A549 (cell line): ENCODE measurements at regions not wholly inside any gene's neighbourhood (a gene's known extent, or its start where the extent isn't known, plus 50 kb on each side); places are given as distances from the start of the nearest gene placed in this dataset.

Source experiments
- CEBPB ChIP-seq, 2 experiments: fragments of >200 bp in 1 of 2; sonication (Bioruptor Twin) in 1 of 2; formaldehyde crosslinking in 1 of 2; IDR thresholded peaks; 2 replicates each; pipeline ENCODE4 v1.6.1; 2012 to 2016
- E2F6 ChIP-seq: IDR thresholded peaks from 2 replicates; pipeline ENCODE4 v1.6.1; 2012; ENCODE audit warnings: low read depth, borderline replicate concordance
- ESRRA ChIP-seq: fragments of 150-350 bp; IDR thresholded peaks from 2 replicates; pipeline ENCODE4 v1.6.1; 2014; ENCODE audit warnings: mild to moderate bottlenecking, low read length, borderline replicate concordance
- POLR2A ChIP-seq: IDR thresholded peaks from 2 replicates; pipeline ENCODE4 v1.6.1; 2012; ENCODE audit warnings: mild to moderate bottlenecking, low read length
- USF2 ChIP-seq: fragments of 450-650 bp; IDR thresholded peaks from 2 replicates; pipeline ENCODE4 v1.6.1; 2014; ENCODE audit warnings: antibody characterized with exemption
- TF ChIP-seq, protein P1 (sequence below): fragments of >200 bp; sonication (Bioruptor Twin); formaldehyde crosslinking; IDR thresholded peaks from 3 replicates; pipeline ENCODE4 v1.5.1; 2016

DNA sequence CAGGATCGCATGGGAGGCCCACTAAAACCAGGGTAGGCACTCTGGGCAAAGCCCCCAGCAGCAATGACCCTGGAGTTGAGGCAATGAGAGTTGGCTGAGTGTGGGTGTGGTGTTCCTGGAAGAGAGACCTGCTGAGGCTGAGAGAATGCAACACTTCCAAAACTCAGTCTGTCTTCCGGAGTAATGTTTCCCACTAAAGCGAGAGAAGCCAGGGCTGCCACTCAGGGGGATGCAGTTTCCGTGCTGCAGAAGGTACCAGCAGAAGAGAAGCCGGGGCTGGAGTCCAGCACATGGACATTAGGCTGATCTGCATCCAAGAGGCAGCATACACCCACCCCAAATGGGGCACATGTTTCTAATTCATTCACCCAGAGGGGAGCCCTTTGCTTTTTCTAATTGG lies 127.2 kb upstream of the ARHGAP28 start:
- TF ChIP-seq, protein P1, sequence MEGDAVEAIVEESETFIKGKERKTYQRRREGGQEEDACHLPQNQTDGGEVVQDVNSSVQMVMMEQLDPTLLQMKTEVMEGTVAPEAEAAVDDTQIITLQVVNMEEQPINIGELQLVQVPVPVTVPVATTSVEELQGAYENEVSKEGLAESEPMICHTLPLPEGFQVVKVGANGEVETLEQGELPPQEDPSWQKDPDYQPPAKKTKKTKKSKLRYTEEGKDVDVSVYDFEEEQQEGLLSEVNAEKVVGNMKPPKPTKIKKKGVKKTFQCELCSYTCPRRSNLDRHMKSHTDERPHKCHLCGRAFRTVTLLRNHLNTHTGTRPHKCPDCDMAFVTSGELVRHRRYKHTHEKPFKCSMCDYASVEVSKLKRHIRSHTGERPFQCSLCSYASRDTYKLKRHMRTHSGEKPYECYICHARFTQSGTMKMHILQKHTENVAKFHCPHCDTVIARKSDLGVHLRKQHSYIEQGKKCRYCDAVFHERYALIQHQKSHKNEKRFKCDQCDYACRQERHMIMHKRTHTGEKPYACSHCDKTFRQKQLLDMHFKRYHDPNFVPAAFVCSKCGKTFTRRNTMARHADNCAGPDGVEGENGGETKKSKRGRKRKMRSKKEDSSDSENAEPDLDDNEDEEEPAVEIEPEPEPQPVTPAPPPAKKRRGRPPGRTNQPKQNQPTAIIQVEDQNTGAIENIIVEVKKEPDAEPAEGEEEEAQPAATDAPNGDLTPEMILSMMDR = no peak
- TF ChIP-seq POLR2A (no peak), USF2 (no peak), ESRRA (no peak), E2F6 (no peak), CEBPB (IDR thresholded peaks at IDR 0.05) (no peak)
